Heart left ventricle (tissue), 13 donors: ENCODE measurements at regions not wholly inside any gene's neighbourhood (a gene's known extent, or its start where the extent isn't known, plus 50 kb on each side); places are given as distances from the start of the nearest gene placed in this dataset.

ENCODE experiments used
- POLR2A ChIP-seq, 2 donors: fragments of 450-650 bp; IDR thresholded peaks; one replicate each; pipeline ENCODE4 v1.6.1; 2017; ENCODE audit warnings: antibody characterized with exemption in 2 of 2, mild to moderate bottlenecking in 2 of 2, moderate library complexity in 2 of 2
- TF ChIP-seq, protein P1 (sequence below), 12 donors: fragments of 200-600 bp; sonication (generic) in 4 of 12; IDR thresholded peaks; one replicate each; pipeline versions ENCODE4 v1.5.0 to v1.8.0; 2018 to 2022; ENCODE audit warnings: antibody characterized with exemption in 12 of 12, mild to moderate bottlenecking in 5 of 12
- donor health status: ischemic (EF 13 %, LVEDD 7.1; RV severe dilation, severe dysfunction).
- donor health status: DM: no; HTN: yes; CAD: no.
- donor health status: DM: no; HTN: no; CAD: no.
- donor health status: ischemic (EF 25% LVEDD 6.9; RV normal size, moderate dysfunction).
- donor health status: ischemic (EF 25% LVEDD 5.7; RV mildly dilated, moderate dysfunction).
- donor health status: ischemic (EF 35%, LVEDD 5.7; RV mildly dilated, moderate dysfunction).
- donor health status: nonischemic (EF 11% LVEDD 7.7; RV severe dilation, severe dysfunction).
- donor health status: DM: yes; HTN: yes; CAD: no.
- donor health status: PGD.
- donor health status: ischemic (EF 29% LVEDD 5.4; RV normal size, mild dysfunction).
- donor health status: nonischemic (EF 23%, LVEDD 6.1; RV moderate dilation, normal function).

DNA sequence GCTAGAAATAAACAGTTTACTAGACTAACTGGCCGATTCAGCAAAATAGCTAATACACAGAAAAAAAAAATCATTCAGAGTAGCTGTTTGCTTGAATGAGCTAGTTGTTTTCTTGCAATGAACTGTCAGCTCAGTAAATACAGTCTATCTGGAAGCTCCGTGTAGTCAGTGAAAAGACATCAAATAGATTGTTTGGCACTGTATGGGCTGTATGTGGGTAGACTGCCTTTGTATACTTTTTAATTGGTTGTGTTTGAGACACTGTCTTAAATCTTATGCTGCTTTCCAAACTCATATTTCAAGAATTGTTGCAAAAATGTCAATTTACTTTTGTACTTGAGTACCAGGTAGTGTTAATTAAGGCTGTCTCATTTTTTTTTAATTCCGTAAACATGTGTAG, 61.6 kb upstream of the GPR174 start:
- TF ChIP-seq, protein P1, sequence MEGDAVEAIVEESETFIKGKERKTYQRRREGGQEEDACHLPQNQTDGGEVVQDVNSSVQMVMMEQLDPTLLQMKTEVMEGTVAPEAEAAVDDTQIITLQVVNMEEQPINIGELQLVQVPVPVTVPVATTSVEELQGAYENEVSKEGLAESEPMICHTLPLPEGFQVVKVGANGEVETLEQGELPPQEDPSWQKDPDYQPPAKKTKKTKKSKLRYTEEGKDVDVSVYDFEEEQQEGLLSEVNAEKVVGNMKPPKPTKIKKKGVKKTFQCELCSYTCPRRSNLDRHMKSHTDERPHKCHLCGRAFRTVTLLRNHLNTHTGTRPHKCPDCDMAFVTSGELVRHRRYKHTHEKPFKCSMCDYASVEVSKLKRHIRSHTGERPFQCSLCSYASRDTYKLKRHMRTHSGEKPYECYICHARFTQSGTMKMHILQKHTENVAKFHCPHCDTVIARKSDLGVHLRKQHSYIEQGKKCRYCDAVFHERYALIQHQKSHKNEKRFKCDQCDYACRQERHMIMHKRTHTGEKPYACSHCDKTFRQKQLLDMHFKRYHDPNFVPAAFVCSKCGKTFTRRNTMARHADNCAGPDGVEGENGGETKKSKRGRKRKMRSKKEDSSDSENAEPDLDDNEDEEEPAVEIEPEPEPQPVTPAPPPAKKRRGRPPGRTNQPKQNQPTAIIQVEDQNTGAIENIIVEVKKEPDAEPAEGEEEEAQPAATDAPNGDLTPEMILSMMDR (IDR thresholded peaks at IDR 0.05) = no peak
- no peak for TF ChIP-seq POLR2A (IDR thresholded peaks at IDR 0.05)
